ENCODE measurements at regions not wholly inside any gene's neighbourhood (a gene's known extent, or its start where the extent isn't known, plus 50 kb on each side); places are given as distances from the start of the nearest gene placed in this dataset.

DNA sequence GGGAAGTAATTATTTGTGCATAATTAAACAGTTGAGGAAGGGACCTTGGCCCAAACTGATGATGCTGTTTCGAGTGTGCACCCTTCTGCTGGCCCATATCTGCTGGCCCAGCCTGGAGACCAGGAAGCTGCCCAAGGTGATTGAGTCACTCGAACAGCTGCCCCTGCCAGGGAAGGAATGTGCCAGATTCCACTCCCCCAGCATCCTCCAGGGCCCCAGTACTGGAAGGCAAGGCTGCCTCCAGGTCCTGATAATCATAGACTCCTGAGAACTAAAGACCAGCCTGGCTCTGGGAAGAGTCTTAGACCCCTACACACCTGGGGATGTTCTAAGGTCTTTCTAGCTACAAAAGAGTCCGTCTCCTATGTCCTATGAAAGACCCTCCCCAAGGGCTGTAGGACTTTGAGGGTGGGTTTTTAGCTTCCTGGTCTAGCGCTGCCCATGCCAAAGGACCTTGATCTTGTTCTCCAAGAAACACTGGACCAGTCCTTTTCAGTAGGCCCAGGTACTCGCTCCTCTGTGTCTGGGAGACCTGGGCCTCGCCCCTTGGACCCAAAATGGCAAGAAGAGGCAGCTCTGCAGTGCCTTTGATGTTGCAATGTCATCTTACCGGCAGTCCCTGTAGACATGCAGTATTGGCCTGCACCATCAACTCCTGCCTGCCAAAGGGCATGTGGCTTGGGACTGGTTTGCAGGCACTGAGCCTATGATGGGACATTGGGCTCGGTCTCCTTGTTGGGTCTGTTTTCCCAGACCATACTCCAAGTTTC lies 103.2 kb upstream of the GPR26 start:
- no peak for TF ChIP-seq ZNF302 (CRISPR knock-in tag; IDR thresholded peaks at IDR 0.05)
- TF ChIP-seq PHF8 (IDR thresholded peaks at IDR 0.05; ENCODE audit: borderline replicate concordance, low read depth), result no peak
- no peak for TF ChIP-seq JUNB (IDR thresholded peaks at IDR 0.05)
- no peak for TF ChIP-seq ZC3H11A (IDR thresholded peaks at IDR 0.05)
- no peak for TF ChIP-seq POLR2AphosphoS2 (conservative IDR thresholded peaks at IDR 0.05; ENCODE audit: low read length)
- no peak for TF ChIP-seq RARB (CRISPR knock-in tag; IDR thresholded peaks at IDR 0.05)
- TF ChIP-seq, protein P1, sequence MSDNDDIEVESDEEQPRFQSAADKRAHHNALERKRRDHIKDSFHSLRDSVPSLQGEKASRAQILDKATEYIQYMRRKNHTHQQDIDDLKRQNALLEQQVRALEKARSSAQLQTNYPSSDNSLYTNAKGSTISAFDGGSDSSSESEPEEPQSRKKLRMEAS (IDR thresholded peaks at IDR 0.05), result no peak
- TF ChIP-seq, protein P2, sequence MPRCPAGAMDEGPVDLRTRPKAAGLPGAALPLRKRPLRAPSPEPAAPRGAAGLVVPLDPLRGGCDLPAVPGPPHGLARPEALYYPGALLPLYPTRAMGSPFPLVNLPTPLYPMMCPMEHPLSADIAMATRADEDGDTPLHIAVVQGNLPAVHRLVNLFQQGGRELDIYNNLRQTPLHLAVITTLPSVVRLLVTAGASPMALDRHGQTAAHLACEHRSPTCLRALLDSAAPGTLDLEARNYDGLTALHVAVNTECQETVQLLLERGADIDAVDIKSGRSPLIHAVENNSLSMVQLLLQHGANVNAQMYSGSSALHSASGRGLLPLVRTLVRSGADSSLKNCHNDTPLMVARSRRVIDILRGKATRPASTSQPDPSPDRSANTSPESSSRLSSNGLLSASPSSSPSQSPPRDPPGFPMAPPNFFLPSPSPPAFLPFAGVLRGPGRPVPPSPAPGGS (IDR thresholded peaks at IDR 0.05), result no peak
- TF ChIP-seq POLR2A (IDR thresholded peaks at IDR 0.05; ENCODE audit: low read length), result no peak
- TF ChIP-seq, protein P3, sequence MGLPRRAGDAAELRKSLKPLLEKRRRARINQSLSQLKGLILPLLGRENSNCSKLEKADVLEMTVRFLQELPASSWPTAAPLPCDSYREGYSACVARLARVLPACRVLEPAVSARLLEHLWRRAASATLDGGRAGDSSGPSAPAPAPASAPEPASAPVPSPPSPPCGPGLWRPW (IDR thresholded peaks at IDR 0.05), result no peak
- no peak for TF ChIP-seq NFE2L2 (conservative IDR thresholded peaks at IDR 0.05; ENCODE audit: low read length)
- TF ChIP-seq NR3C1 (IDR thresholded peaks at IDR 0.05), result no peak
- no peaks in the 10 kb centered on the region for H3K4me1 ChIP-seq
- ATAC-seq, result no peak
- DNase-seq (ENCODE audit: low read depth in 1 of 2, low spot score in 1 of 2), result no peak
- H3K9me3 ChIP-seq, result no peaks in the 10 kb centered on the region; the same call in 2 of the 3 replicates
- WGBS (ENCODE audit: missing lambda C conversion rate), result 16% methylated on average over 7 of the region's 8 CpGs
- no peak overlapping the region for H3K4me2 ChIP-seq
- H3K27ac ChIP-seq, result no peak overlapping the region
- CTCF ChIA-PET, result interaction anchor here (0.7 to 10.7 kb wide), 4 partner anchors 21 to 519 kb away, joined by 3 to 130 read pairs (median 52); no protein-coding TSS in a partner anchor
- no peak for FAIRE-seq
- POLR2A ChIA-PET, result no interaction called here
- H3K4me3 ChIP-seq, result no peak overlapping the region

DNA sequence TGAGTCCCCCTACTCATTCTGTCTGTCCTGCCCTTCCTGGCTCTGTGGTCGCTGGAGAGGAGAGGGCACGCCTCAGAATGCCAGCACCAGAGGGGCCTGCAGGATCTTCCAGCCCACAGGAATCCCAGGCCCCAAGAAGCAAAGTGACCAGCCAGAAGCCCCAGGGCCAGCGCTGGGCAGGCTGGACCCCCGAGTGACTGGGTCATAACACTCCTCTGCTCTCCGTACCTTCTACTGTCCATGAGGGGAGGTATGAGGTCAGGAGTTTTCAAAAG lies 102.6 kb upstream of the GPR26 start:
- ChIA-PET CTCF (interaction anchor here (0.6 to 10.7 kb wide), 5 partner anchors 11 to 520 kb away, joined by 3 to 130 read pairs (median 29); no protein-coding TSS in a partner anchor), POLR2A (no interaction called here)
- Histone ChIP-seq H3K27ac (no peak overlapping the region), H3K4me2 (no peak overlapping the region), H3K9me3 (no peaks in the 10 kb centered on the region; the same call in 2 of the 3 replicates), H3K4me1 (no peaks in the 10 kb centered on the region), H3K4me3 (no peak overlapping the region)
- ATAC-seq (no peak), FAIRE-seq (no peak), DNase-seq (ENCODE audit: low read depth in 1 of 2, low spot score in 1 of 2) (no peak)
- 42% methylated on average over 4 of the region's 5 CpGs for WGBS (ENCODE audit: missing lambda C conversion rate)
- no peak for TF ChIP-seq FOSL2 (IDR thresholded peaks at IDR 0.05)
- TF ChIP-seq FOSL2 (CRISPR knock-in tag; IDR thresholded peaks at IDR 0.05), result no peak
- TF ChIP-seq TP53 (CRISPR knock-in tag; IDR thresholded peaks at IDR 0.05), result no peak
- TF ChIP-seq, protein P4, sequence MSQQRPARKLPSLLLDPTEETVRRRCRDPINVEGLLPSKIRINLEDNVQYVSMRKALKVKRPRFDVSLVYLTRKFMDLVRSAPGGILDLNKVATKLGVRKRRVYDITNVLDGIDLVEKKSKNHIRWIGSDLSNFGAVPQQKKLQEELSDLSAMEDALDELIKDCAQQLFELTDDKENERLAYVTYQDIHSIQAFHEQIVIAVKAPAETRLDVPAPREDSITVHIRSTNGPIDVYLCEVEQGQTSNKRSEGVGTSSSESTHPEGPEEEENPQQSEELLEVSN (IDR thresholded peaks at IDR 0.05; ENCODE audit: borderline replicate concordance, low read depth), result no peak
- no peak for TF ChIP-seq EP300 (IDR thresholded peaks at IDR 0.05)
- TF ChIP-seq GATA3 (IDR thresholded peaks at IDR 0.05; ENCODE audit: borderline replicate concordance), result no peak
- no peak for TF ChIP-seq RCOR1 (IDR thresholded peaks at IDR 0.05; ENCODE audit: low read depth, low read length)
- TF ChIP-seq TFCP2L1 (CRISPR knock-in tag; IDR thresholded peaks at IDR 0.05), result no peak
- TF ChIP-seq KDM5A (IDR thresholded peaks at IDR 0.05), result no peak
- TF ChIP-seq RFX5 (IDR thresholded peaks at IDR 0.05), result no peak
- no peak for TF ChIP-seq HEYL (CRISPR knock-in tag; IDR thresholded peaks at IDR 0.05)
- TF ChIP-seq NFE2L2 (conservative IDR thresholded peaks at IDR 0.05; ENCODE audit: low read length), result no peak
- TF ChIP-seq HOXA7 (CRISPR knock-in tag; IDR thresholded peaks at IDR 0.05), result no peak
- no peak for TF ChIP-seq RAD21 (conservative IDR thresholded peaks at IDR 0.05 in 1 of 2, IDR thresholded peaks at IDR 0.05 in 1 of 2)
- TF ChIP-seq CHD2 (IDR thresholded peaks at IDR 0.05; ENCODE audit: low read length, partially characterized antibody), result no peak
- no peak for TF ChIP-seq HOXB5 (CRISPR knock-in tag; IDR thresholded peaks at IDR 0.05)
- TF ChIP-seq MYC (IDR thresholded peaks at IDR 0.05; ENCODE audit: borderline replicate concordance, low read length), result no peak
- no peak for TF ChIP-seq ESRRA (IDR thresholded peaks at IDR 0.05; ENCODE audit: borderline replicate concordance, low read length)
